ENCODE measurements at regions not wholly inside any gene's neighbourhood (a gene's known extent, or its start where the extent isn't known, plus 50 kb on each side); places are given as distances from the start of the nearest gene placed in this dataset.

DNA sequence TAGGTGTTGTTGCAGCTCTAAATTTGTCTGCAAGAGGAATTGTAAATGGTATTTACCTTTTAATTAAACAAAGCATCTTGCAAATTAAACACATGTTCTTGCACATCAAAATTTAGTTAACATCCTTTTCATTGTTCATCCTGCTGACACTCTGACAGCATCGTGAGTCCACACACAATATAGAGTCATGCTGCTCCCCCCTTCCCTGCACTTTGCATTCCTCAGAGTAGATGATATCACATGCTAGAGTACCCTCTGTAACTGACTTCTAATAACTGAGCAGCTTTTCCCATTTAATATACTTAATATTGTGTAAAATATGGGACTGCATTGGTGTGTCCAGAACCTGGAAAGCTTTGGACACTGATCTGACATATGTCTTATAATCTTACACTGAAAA, 138.8 kb upstream of the DPYD start:
- Mint-ChIP-seq H3K4me1 (no peaks in the 10 kb centered on the region), H3K36me3 (ENCODE audit: low read depth) (no peaks in the 10 kb centered on the region), H3K27ac (no peak overlapping the region), H3K27me3 (ENCODE audit: low read depth) (peaks cover 34% of the 10 kb centered on the region), H3K9me3 (no peaks in the 10 kb centered on the region), H3K4me3 (no peak overlapping the region)
- TF ChIP-seq, protein P1, sequence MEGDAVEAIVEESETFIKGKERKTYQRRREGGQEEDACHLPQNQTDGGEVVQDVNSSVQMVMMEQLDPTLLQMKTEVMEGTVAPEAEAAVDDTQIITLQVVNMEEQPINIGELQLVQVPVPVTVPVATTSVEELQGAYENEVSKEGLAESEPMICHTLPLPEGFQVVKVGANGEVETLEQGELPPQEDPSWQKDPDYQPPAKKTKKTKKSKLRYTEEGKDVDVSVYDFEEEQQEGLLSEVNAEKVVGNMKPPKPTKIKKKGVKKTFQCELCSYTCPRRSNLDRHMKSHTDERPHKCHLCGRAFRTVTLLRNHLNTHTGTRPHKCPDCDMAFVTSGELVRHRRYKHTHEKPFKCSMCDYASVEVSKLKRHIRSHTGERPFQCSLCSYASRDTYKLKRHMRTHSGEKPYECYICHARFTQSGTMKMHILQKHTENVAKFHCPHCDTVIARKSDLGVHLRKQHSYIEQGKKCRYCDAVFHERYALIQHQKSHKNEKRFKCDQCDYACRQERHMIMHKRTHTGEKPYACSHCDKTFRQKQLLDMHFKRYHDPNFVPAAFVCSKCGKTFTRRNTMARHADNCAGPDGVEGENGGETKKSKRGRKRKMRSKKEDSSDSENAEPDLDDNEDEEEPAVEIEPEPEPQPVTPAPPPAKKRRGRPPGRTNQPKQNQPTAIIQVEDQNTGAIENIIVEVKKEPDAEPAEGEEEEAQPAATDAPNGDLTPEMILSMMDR (IDR thresholded peaks at IDR 0.05; ENCODE audit: unreplicated experiment in 3 of 3): no peak

DNA sequence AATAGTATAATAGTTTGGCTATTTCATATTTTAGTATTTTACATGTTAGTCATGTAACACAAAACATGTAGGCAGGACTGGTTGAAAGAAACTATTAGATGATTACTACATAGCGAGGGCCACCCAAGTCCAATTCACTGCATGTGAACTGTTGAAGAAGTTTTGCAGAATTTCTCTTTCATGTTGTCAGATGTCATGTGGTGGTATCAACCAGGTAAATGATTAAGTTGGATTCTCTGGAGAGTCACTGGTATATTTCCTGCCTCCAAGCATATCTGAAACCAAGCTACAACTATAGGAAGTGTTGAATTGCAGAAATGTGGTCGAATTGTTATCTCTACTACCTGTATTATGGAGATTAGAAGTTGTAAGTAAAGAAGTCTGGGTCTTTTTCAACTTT, 137.8 kb upstream of the DPYD start:
- Mint-ChIP-seq H3K27me3 (ENCODE audit: low read depth) (peaks cover 43% of the 10 kb centered on the region), H3K9me3 (no peaks in the 10 kb centered on the region), H3K4me1 (no peaks in the 10 kb centered on the region), H3K27ac (no peak overlapping the region), H3K36me3 (ENCODE audit: low read depth) (no peaks in the 10 kb centered on the region), H3K4me3 (no peak overlapping the region)
- TF ChIP-seq, protein P1 (IDR thresholded peaks at IDR 0.05; ENCODE audit: unreplicated experiment in 3 of 3): no peak

DNA sequence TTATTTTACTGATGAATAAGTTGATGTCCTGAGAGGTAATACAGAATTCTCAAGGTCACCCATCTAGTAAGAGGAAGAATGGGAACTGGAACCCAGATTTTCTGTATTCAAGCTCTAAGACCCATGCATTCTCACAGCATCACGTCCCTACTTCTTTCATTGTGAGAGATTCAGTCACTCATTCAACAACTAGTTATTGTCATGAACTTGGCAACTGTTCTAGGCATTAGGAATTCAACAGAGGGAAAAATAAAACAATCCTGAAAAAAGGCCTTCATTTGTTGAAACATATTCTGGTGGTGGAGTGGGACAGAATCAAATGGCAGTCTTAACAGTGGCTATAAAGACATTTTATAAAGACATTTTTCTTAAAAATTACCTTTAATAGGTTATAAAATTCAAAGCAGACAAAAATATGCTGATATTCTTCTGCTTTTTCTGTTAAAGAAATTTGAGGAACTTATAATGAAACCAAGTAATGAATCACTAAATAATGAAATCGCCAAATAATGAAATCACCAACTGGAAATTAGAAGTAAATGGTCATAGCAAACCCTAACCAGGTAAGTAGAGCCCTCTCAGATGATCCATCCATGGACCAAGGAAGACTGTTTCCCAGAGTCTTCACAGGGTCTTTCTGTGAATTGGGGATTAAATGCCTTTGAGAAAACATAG, 136.5 kb upstream of the DPYD start:
- TF ChIP-seq, protein P1 (IDR thresholded peaks at IDR 0.05; ENCODE audit: unreplicated experiment in 3 of 3): no peak
- H3K9me3 Mint-ChIP-seq: no peaks in the 10 kb centered on the region
- H3K27me3 Mint-ChIP-seq (ENCODE audit: low read depth): peaks cover 56% of the 10 kb centered on the region
- no peak overlapping the region for H3K27ac Mint-ChIP-seq
- H3K36me3 Mint-ChIP-seq (ENCODE audit: low read depth): no peaks in the 10 kb centered on the region
- H3K4me3 Mint-ChIP-seq: no peak overlapping the region
- H3K4me1 Mint-ChIP-seq: peaks cover 6% of the 10 kb centered on the region

DNA sequence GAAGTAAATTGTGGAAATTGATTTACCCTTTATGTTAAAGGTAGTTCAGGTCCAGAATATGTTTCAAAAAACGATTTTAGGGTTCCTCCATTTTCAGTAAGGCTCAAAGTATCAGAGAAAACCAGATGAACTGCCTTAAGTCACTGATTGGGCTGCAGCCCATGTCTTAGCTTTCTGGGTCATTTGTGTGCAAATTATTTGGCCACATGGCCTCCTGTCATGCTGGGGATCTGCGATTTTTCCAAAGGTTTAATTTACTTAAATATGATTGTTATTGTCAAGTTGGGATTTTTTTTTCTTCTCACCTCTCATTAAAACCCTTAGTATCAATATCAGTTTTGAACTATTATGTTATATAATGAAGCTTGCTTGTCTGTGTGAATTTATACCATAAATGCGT, 135.9 kb upstream of the DPYD start:
- TF ChIP-seq, protein P1 (IDR thresholded peaks at IDR 0.05; ENCODE audit: unreplicated experiment in 3 of 3): no peak
- H3K9me3 Mint-ChIP-seq: no peaks in the 10 kb centered on the region
- H3K4me3 Mint-ChIP-seq: no peak overlapping the region
- no peak overlapping the region for H3K27ac Mint-ChIP-seq
- H3K4me1 Mint-ChIP-seq: peaks cover 6% of the 10 kb centered on the region
- peaks cover 61% of the 10 kb centered on the region for H3K27me3 Mint-ChIP-seq (ENCODE audit: low read depth)
- H3K36me3 Mint-ChIP-seq (ENCODE audit: low read depth): no peaks in the 10 kb centered on the region

DNA sequence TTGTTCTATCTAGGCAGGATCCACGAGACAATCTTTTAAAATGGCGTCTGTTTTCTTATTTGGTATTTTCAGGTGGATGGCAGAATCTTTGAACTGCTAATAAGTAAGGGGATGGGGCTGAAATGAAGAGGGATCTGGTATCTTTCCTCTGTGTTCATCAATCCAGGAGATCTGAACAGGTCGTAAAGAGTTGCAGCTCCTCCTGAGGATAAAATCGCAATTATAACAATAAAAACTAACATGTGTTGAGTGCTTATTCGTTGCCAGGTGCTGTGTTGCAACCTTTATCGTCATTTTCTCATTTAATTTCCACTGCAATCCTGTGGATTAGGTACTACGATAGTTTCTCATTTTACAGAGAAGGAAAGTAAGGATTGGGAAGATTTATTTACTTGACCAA, 134.6 kb upstream of the DPYD start:
- TF ChIP-seq, protein P1 (IDR thresholded peaks at IDR 0.05; ENCODE audit: unreplicated experiment in 3 of 3): no peak
- Mint-ChIP-seq H3K4me3 (peak overlapping the region in 2 of 3 experiments; percentile 3 to 10), H3K27ac (no peak overlapping the region), H3K36me3 (ENCODE audit: low read depth) (no peaks in the 10 kb centered on the region), H3K9me3 (no peaks in the 10 kb centered on the region), H3K4me1 (peaks cover 6% of the 10 kb centered on the region), H3K27me3 (ENCODE audit: low read depth) (peaks cover 73% of the 10 kb centered on the region)

DNA sequence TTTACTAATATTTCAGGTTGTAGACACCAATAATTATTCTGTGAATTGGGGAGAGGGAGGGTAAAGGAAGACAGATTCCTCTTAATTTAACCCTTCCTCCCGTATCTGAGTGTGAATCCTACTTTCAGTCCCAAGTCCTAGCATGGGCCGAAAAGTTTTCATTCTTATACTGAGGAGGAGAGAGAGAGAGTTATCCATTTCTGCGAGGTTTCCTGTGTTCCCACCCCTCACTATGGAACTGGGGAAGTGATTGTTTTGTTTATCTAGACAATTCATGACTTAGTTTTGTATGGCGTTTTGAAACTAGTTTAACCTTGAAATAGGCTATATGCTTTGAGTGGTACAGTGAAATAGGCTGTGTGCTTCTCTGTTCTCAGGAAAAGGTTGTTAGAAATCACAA, 134.0 kb upstream of the DPYD start:
- H3K4me1 Mint-ChIP-seq: peaks cover 6% of the 10 kb centered on the region
- no peaks in the 10 kb centered on the region for H3K36me3 Mint-ChIP-seq (ENCODE audit: low read depth)
- TF ChIP-seq, protein P1 (IDR thresholded peaks at IDR 0.05; ENCODE audit: unreplicated experiment in 3 of 3): no peak
- peak overlapping the region; percentile 76 to 85 (median 84) for H3K4me3 Mint-ChIP-seq
- no peaks in the 10 kb centered on the region for H3K9me3 Mint-ChIP-seq
- H3K27ac Mint-ChIP-seq: peak overlapping the region in 1 of 3 experiments; percentile 6
- peaks cover 80% of the 10 kb centered on the region for H3K27me3 Mint-ChIP-seq (ENCODE audit: low read depth)

All from nephron (organoid).